ENCODE measurements at regions not wholly inside any gene's neighbourhood (a gene's known extent, or its start where the extent isn't known, plus 50 kb on each side); places are given as distances from the start of the nearest gene placed in this dataset.

DNA sequence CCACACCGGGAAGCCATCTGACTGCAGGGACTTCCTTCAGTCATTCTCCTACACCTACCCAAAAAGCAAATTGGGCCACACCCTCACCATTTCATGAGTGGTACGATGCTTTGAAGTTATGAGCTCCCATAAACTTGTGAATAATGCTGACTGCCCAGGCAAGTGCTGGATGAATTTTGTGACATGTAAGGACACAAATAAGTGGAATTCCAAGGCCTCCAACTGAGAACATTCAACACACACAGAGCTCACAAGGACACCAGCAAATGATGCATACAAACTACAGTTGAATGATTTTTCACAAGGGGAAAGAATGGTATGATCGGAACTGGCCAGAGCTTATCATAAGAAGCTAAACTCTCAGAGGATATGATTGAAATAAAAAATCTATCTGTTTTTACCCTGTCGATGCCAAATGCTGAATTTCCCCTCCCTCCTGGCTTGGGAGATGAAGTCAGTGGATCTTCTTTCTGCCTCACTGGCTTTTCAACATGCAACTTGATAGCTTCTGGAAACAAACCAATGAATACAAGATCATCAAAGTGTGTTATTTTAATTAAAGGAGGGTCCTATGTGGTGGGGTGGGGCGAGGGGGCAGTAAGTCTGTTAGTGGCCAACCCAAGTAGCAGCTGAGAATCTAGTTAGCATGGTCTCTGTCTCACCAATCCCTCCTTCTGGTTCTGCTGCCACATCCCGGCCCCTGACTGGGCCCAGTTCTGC, 123.8 kb downstream of the WT1 start:
- BruUV-seq (replicated peaks) = no TSS peak
- Histone ChIP-seq H3K4me3 (no peak overlapping the region), H3K36me3 (ENCODE audit: control insufficient read depth, insufficient read depth, low read length) (no peaks in the 10 kb centered on the region), H3K9ac (ENCODE audit: insufficient read depth in 1 of 2, low read depth in 2 of 2, low read length in 2 of 2) (no peak overlapping the region), H3K9me3 (replicated peaks; ENCODE audit: control insufficient read depth, insufficient read depth, low read depth, low read length) (no peaks in the 10 kb centered on the region), H3K27ac (ENCODE audit: extremely low read depth, low read depth, low read length) (no peak overlapping the region), H3K79me2 (ENCODE audit: control insufficient read depth, insufficient read depth, low read length) (no peaks in the 10 kb centered on the region), H4K20me1 (replicated peaks; ENCODE audit: control insufficient read depth, insufficient read depth, low read length) (no peaks in the 10 kb centered on the region), H3K4me2 (ENCODE audit: insufficient read depth, low read length) (no peak overlapping the region), H3K9me1 (ENCODE audit: control insufficient read depth, insufficient read depth, low read length) (no peaks in the 10 kb centered on the region), H3K4me1 (replicated peaks in 1 of 2; ENCODE audit: control insufficient read depth in 2 of 2, insufficient read depth in 2 of 2, low read length in 2 of 2) (no peaks in the 10 kb centered on the region), H2AFZ (ENCODE audit: low read depth, low read length) (no peak overlapping the region), H3K27me3 (ENCODE audit: control insufficient read depth in 2 of 2, insufficient read depth in 2 of 2, low read length in 2 of 2) (peaks cover 12 to 38% of the 10 kb centered on the region in 2 experiments)
- in situ Hi-C loops (cut with MboI) = no loop called here
- ChIA-PET CTCF (ENCODE audit: low intra/inter-chr PET ratio) (no interaction called here), POLR2A (no interaction called here)
- DNase-seq (ENCODE audit: extremely low read depth in 1 of 4, low spot score in 3 of 4) = no peak
- peak; percentile 57 for FAIRE-seq
- no peak for ATAC-seq
- no peak for TF ChIP-seq CHCHD3 (CRISPR knock-in tag; IDR thresholded peaks at IDR 0.05)
- TF ChIP-seq NFRKB (IDR thresholded peaks at IDR 0.05; ENCODE audit: low read depth) = no peak
- TF ChIP-seq ARHGAP35 (IDR thresholded peaks at IDR 0.05; ENCODE audit: partially characterized antibody) = no peak
- no peak for TF ChIP-seq TAL1 (IDR thresholded peaks at IDR 0.05)
- TF ChIP-seq ARID2 (IDR thresholded peaks at IDR 0.05) = no peak
- no peak for TF ChIP-seq PHF21A (IDR thresholded peaks at IDR 0.05; ENCODE audit: borderline replicate concordance, low read depth)
- TF ChIP-seq POLR2AphosphoS2 (IDR thresholded peaks at IDR 0.05; ENCODE audit: low read length) = no peak
- WGBS (ENCODE audit: insufficient coverage, low coverage, missing lambda C conversion rate) = 0% methylated on average over 6 of the region's 6 CpGs
- intact Hi-C loops (cut with micrococcal nuclease) = no loop called here

Data from K562 (cell line).